Fibroblast of skin of left biceps (primary cell): ENCODE measurements at regions not wholly inside any gene's neighbourhood (a gene's known extent, or its start where the extent isn't known, plus 50 kb on each side); places are given as distances from the start of the nearest gene placed in this dataset.
"Not testable (repeated sequence)": the region's sequence is repeated elsewhere in the genome, so short reads cannot be mapped to it uniquely, and the experiment has no call there.

Source experiments
- DNase-seq, 2 experiments: peaks; one replicate each; pipeline ENCODE4 v3.0.0-alpha.2; 2013; ENCODE audit warnings: low read depth in 2 of 2

DNA sequence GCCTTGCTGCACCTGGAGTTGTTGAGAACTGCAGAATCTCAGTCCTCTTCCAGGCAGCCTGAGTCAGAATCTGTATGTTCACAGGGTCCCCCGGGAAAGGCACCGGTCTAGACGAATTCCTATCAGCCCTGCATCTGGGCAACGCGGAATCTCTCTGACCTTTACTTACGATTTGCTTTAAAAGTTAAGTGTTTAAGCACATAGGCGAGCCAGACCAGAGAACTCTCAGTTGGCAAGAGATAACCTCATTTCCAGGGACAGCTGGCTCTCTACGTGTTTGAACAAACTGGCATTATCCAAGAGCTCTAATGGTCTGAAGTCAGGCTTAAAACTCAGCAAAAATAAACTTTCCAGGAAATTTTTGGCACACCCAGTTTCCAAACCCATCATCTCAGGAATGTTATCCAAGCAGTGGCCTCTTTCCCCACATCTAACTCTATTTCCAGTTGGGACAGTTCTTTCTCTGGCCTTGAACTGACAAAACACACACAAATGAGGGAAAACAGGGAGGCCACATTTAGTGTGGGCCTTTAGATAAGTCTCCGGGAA is 53.4 kb downstream of the HES1 start:
- no peak for DNase-seq

DNA sequence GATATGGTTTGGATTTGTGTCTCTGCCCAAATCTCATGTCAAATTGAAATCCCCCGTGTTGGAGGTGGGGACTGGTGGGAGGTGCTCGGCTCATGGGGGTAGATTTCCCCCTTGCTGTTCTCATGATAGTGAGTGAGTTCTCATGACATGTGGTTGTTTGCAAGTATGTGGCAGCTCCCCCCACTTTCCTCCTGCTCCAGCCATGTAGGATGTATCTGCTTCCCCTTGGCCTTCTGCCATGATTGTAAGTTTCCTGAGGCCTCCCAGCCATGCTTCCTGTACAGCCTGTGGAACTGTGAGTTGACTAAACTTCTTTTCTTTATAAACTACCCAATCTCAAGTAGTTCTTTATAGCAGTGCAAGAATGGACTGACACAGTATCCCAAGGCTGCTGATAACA is 55.9 kb downstream of the HES1 start:
- DNase-seq = not testable (repeated sequence)

DNA sequence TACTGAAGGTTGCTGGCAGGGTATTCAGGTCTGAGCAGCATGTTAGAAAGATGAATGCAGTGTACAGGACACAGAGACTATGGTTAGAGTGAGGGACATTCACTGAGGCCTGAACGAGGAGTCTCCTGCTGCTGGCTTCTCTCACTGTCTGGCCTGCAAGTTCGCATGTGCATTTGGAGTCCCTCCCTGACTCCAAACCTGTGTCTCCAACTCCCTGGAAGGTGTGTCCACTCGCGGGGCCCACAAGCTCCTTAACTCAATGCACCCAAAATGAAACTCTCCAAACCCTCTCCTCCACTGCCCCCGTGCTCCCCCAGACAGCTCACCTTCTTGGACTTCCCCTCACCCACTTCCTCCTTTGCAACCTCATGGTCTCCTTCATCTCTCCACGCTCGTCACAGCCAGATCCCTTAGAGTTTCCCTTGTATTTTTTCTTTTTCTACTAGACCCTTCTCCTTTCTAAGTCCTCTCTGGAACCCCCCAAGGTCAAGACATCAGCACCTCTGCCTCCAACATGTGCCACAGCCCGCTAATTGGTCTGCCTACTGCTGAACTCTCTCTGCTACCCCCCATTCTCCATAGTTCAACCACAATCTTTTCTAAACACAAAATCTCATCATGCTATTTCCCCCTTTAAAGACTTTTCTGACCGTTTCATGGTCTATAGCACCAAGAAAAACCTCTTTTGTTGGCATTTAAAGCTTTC is 58.3 kb downstream of the HES1 start:
- no peak for DNase-seq

DNA sequence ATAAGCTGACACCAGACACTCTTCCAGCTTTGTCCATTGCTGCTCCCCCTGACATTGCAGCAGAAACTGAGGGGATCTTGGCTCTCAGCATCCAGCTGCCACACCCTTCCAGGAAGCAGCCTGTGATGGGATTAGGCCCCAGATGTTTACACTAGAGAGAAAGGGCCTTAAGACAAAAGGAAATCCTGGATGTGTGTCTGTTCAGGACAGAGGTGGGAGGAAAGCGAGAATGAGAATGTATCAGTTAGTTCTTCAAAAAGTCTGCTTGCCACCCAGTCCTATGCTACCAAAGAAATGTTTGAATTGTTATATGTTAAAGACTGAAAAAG is 58.8 kb downstream of the HES1 start:
- DNase-seq = no peak

DNA sequence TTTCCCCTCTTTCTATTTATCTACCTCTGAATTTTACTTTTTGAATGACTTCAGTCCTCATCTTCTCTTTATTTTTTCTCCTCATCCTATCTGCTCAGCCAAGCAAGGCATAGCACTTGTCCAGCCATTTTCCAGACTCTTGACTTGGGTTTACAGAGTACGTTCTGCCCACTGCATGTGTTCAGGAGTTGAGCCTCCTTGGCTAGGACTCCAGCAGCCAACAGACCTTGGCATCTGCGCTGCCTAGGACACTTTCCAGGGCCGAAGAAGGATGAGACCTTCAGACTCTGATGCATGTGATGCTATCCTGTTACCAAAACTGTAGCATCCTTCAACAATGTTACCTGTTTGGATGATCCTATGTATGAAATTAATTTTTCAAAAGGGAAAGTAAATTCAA is 59.7 kb downstream of the HES1 start:
- no peak for DNase-seq

DNA sequence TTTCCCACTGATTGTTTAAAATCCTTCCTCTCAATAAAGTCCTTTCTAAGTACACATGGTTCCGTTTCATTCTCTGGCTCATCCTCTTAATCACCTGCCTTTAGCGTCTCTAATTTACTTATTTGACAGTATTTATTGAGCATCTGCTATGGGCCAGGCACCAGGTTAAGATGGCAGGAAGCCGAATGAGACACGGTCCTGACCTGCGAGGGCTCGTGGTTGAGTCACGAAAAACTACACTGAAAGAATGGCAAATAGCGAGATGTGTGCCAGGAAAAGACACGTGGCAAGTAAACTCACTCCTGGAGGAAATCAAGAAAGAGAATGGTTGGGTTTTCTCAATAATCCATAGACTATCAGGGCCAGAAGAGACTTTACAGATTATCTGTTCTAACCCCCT is 60.9 kb downstream of the HES1 start:
- no peak for DNase-seq

DNA sequence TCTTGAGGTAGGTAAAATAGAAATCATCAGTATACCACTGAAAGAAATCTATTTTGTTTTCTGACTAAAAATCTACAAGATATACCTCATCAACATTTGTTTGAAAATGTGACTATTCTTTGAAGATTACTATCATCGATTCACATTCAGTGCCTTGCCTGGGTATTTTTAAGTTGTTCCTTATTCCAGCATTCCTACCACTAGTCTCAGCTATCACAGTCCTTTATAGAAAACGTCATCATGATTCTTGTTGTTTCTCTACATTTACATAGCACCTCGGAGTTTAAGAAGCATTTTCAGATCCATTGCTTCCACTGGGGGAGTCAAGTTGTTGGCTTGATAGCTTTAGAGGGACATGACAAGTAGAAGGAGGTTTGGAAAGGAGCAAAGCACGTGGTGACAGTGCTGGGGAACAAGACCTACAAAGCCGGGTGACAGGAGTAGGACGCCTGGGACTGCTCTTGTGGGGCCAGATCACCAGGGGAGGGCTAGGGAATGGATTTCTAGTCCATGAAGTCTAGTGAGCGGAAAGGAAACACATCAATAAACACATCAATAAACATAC is 61.5 kb downstream of the HES1 start:
- DNase-seq = no peak

DNA sequence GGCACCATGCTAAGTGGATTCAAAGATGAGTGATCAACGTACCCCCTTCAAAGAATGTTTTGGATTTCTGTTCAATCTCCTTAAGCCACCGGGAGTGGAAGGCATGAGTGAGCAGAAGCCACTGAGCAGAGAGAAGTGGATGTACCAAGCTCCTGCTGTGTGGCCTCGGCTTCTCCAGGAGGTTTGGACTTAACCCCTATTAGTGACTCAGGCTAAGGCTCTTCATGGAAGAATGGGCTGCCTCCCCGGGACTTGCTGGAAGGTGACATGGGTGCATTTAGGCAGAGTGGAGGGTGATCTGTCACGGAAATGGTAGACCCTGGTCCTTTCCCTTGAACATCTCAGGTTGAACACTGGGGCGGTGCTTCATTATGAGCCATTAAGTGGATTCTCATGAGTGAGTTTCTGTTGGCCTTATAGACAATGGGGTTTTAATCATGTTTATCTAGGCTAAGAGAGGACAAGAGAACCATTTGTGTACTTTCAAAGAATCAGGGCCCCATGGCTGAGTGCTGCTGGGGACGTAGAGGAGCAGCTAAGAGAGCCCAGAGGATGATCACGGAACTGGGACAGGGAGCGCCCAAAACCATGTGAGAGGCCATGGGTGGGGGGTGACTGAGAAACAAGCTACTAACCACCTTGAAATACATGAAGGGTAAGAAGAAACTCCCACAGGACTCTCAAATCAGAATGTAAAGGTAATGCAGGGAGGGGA is 62.2 kb downstream of the HES1 start:
- no peak for DNase-seq

DNA sequence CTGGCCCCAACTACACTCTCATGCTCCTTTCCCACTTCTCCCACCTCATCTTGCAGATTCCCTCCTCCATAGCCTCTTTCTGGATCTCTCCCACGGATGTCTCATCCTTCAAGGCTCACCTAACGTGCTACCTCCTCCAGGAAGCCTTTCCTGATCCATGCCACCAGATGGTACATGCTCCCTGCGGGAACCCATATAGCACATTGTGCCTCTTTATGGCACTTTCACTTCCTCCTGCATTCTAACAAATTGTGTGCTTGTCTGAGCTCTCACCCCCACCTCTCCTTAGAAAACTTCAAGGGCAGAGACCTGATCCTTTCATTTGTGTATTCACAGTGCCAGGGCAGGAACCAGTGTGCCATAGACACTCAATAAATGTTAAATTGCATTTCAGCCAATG is 63.0 kb downstream of the HES1 start:
- no peak for DNase-seq

DNA sequence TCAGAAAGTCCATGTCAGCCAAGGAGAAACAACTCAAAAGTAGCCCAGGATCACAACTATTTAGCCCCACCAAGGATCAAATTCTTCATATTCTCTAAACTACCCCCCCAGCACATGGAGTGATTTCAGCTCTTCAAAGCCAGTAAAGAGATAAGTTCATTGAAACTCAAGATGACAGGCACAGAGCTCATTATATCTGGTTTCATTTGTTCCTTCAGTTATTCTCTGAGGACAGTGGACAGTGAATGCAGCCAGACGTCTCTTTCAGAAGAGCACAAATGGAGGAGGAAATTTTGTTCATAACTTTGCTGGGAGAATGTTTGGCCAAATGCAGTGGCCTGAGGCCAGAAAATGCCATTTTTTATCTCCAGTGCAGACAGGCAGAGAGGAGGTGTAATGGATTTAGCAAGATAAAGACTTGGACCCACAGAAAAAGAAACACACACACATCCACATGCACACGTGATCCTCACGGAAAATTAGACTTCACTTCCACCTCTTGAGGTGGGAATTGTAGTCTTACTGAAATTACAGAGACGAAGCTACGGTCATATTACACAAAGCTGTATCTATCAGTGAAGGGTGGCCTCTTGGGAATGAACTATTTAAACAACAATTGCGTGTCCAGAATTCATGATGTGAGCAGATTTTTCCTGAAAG is 64.6 kb downstream of the HES1 start:
- no peak for DNase-seq

DNA sequence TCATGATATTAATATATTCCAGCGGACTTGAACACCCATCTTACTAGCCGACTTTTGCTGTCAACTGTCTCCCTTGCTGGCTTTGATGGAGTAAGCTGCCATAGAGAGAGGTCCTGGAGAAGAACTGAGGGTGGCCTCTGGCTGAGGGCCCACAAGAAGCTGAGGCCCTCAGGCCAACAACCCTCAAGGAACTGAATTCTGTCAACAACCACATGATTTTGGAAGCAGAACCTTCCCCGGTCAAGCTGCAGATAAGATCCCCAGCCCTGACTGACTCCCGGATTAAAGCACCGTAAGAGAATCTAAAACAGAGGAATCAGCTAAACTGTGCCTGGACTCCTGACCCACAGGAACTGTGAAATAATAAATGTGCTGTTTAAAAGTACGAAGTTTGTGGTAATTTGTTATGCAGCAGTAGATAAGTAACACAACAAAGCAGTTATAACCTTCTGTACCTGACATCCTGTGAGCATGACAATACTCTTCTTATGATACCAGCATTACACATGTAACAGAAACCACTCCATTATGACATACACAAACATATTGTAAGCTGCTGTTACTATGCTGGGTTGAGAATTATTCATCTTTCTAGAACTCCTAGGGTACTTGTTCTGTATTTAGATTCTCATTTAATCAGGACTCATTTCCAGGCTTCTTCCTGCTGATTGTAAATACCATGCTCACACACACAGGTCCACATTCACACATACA is 66.2 kb downstream of the HES1 start:
- no peak for DNase-seq

DNA sequence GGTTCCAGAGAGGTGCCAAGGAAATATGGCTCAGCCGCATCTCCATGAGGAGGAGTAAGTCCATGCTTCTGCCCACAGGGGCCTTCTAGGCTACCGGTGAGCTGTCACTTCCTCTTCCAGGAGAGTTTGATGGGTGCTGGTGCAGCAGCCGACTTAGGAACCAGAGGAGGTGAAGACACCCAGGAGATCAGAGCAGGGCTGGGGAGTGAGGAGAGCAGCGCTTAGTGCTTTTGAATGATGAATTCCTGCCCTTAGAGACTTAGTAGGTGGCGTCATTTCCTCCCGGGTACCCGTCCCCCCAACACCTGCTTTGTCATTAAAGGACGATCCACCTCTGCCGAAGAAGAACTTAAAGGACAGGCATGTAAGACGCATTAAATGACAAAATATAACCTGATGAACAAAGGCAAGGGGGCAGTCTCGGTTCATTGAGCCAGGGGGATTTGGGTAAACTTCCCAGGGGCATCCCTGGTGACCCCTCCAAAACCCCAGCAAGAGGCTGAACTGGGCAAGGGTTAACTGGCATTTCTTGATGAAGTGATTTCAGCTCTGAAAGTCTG is 67.6 kb downstream of the HES1 start:
- DNase-seq = no peak

DNA sequence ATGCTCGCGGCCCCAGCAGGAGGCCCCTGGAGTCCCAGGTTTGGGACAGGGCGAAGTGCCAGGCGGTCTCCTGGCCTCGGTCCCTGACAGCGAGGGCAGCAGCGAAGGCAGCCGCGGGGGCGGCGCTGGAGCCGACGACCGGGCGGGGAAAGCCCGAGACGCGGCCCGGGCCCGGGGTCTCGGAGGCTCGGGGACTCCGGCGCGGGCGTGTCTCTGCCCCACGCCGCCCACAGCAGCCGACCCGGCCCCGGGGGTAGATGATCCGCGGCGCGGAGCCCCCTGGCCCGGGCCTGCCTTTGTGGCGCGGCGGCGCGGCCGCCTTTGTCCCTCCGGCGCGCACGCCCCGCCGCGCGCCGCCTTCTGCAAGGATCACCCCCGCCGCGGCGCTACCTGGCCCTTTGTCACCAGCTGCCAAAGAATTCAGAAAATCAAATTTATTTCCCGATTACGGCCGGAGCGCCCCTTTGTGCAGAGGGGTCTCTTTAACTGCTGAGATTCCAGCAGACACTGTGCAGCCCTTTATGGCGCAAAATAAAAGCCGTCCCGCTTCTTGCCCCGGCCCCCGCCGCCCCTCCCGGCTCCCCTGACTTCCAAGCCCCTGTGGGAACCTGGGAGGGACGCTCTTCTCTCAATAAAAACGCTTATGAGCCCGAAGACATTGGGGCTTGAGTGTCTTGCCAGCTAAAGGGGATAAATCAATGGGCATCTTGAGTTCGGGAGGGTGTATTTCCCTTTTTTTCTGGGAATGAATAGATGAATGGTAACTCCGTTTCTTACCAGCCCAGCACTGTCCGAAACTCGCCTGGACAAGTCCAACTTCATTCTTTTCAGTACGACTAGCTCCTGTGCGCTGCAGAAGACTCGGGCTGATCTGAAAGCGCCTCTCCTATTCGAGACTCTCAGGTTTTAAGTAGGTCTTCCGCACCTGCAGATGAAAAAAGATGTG is 68.4 kb downstream of the HES1 start:
- DNase-seq = no peak

DNA sequence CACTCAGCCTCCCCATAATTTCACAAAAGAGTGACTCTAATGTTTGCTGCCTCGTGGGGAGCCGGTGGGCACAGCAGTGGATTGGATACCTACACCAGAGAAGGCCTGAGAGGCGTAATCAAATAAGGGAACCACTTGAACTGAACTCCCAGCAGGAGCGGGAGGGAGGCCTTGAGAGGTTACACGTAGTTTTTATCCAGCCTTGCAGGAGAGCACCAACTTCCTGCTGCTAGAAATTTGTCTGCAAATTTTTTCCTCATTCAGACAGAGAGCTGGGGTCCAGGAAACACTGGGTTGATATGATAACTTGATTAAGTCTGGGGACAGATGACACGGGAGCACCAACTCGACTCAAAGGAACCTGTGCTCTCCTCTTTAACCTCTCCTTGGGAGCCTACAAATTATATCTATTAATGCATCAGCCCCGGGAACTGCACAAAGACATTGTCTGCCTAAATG is 69.8 kb downstream of the HES1 start:
- no peak for DNase-seq

DNA sequence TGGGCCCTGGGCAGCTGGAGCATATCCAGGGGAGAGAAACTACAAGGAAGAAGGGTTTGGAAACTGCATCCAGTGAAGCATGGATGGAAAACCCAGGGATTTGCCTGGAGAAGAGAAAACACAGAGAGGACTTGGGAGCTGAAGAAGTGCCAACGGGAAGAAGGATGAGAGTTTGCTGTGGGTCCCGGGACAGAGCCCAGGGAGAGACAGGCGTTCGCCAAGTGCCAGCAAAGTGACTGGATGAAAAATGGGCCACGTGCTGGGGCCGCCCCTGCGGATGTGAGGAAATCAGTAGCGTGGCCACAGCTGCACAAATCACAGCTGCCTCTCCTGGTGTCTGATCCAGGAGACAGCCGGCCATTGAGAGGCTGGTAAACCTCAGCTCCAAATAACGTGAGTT is 70.4 kb downstream of the HES1 start:
- DNase-seq = no peak

DNA sequence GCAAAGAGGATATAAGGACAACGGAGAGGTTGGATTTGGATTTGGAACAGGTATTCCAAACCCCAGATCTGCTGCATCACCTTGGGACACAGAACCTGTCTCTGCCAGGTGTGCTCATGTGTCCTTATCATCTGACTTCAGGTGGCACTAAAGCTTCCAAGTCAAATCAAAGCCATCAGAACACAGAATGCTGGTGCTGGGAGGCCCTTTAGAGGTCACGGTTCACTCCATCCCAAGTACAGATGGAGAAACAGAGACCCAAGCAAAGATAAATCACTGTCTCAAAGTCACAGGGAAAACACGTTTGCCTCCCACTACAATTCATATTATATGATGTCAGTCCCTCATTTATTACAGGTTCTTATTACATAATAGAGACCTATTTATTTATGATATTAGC is 72.8 kb downstream of the HES1 start:
- no peak for DNase-seq

DNA sequence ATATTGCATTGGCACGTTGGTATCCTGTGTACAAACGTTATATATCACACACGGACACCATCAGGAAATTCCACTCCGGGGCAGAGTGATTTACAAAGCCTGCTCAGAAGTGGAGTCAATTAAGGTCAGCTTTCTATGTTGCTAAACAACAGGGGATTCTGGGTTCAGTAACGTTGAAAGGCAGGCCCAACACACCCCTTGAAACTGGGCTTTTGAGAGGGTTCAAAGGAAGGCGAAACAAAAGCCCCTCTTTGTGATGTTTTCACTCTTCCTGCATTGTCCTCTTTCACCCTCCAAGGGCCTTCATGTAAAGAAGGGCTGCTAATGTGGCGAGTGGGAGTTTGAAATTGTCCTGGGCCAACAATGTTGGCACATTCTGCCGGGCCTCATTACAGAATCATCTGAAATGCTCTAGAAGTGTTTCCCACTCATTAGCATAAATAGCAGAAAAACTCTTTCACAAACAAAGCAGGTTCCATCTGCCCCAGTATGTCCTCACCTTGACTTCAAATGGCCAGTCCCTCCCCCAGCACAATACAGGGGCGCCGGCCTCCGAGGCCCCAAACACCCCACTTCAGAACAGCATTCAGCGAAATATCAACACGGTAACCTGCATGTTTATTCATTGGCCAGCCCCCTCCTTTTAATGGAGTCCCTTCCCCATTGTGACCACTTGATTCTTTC is 76.4 kb downstream of the HES1 start:
- DNase-seq = no peak

DNA sequence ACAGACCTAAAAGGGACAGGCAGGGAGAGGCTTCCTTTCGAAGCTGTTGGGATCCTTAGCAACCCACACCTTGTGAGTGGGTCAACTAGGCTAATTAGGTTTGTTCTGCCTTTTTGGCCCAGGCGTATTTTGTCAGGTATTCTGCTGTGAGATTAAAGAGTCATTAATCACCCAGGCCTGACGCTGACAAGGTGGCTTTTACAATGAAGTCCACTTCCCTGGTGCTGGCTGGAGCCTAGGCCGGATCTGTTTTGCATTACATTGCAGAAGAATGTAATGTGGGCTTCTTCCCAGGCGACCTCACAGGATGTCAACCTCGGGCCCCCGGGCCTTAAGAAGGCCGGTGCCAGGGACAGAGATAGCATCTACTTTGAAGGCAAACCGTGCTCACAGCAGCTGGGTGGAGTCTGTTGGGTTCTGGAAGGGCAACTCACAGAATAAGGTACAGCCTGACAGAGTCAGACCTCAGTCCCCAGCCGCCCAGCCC is 76.9 kb downstream of the HES1 start:
- no peak for DNase-seq

DNA sequence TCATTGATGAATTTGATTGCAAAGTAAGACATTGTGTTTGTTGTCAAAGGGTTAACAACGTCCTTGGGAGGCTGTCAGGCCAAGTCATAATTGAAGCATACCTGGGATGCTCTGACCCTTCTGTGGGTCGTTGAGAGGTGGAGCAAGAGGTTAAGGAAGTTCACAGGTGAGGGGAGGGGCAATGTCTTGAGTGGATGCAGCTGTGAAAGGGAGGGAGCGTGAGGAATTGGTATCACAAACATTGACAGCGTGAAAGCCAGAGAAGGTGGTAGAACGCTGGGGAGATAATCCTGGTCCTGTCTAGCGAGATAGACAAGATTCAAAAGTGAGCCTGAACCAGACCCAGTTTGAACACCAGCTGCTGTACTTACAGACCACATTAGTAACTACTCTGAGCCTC is 79.4 kb downstream of the HES1 start:
- no peak for DNase-seq
